ENCODE measurements at regions not wholly inside any gene's neighbourhood (a gene's known extent, or its start where the extent isn't known, plus 50 kb on each side); places are given as distances from the start of the nearest gene placed in this dataset.
"Not testable (repeated sequence)": the region's sequence is repeated elsewhere in the genome, so short reads cannot be mapped to it uniquely, and the experiment has no call there.

DNA sequence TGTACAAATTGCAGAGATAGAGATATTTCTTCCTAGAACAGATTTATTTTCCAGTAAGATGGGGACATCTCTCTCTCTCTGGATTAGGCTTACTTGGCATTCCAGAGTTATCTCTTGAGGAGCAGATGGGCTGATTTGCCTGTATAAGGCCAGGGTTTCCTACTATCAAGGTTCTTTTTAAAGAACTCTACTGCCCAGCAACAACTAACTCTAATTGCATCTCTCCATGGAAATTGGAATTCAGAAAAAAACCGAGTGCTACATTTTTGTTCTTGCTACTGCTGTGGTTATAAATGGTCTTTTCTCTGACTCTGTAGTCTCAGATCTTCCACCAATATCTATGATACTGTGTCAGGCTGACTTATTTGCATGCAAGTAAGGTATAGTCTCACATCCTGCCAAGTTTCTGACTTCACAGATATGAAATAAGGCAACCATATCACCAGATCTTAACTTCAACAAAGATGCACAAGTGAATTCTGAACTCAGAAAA lies 161.1 kb downstream of the CRPPA start:
- ChIA-PET POLR2A (no interaction called here), CTCF (no interaction called here)
- no peak for DNase-seq (ENCODE audit: extremely low spot score)
- TF ChIP-seq TARDBP (IDR thresholded peaks at IDR 0.05) (no peak), LEF1 (IDR thresholded peaks at IDR 0.05; ENCODE audit: borderline replicate concordance) (no peak), ZNF384 (IDR thresholded peaks at IDR 0.05) (no peak), NFRKB (IDR thresholded peaks at IDR 0.05) (no peak), SUZ12 (IDR thresholded peaks at IDR 0.05) (no peak), FOXK2 (IDR thresholded peaks at IDR 0.05) (no peak), FOXM1 (IDR thresholded peaks at IDR 0.05; ENCODE audit: borderline replicate concordance) (no peak), ELF4 (IDR thresholded peaks at IDR 0.05) (no peak), L3MBTL2 (conservative IDR thresholded peaks at IDR 0.05) (no peak), ARNT (IDR thresholded peaks at IDR 0.05) (no peak), FOXA1 (IDR thresholded peaks at IDR 0.05) (no peak), BHLHE40 (IDR thresholded peaks at IDR 0.05; ENCODE audit: borderline replicate concordance) (no peak), SP1 (IDR thresholded peaks at IDR 0.05) (no peak), HDGF (IDR thresholded peaks at IDR 0.05; ENCODE audit: borderline replicate concordance) (no peak), CTBP1 (IDR thresholded peaks at IDR 0.05; ENCODE audit: borderline replicate concordance) (no peak)
- TF ChIP-seq, protein P1, sequence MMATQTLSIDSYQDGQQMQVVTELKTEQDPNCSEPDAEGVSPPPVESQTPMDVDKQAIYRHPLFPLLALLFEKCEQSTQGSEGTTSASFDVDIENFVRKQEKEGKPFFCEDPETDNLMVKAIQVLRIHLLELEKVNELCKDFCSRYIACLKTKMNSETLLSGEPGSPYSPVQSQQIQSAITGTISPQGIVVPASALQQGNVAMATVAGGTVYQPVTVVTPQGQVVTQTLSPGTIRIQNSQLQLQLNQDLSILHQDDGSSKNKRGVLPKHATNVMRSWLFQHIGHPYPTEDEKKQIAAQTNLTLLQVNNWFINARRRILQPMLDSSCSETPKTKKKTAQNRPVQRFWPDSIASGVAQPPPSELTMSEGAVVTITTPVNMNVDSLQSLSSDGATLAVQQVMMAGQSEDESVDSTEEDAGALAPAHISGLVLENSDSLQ (IDR thresholded peaks at IDR 0.05), result no peak

DNA sequence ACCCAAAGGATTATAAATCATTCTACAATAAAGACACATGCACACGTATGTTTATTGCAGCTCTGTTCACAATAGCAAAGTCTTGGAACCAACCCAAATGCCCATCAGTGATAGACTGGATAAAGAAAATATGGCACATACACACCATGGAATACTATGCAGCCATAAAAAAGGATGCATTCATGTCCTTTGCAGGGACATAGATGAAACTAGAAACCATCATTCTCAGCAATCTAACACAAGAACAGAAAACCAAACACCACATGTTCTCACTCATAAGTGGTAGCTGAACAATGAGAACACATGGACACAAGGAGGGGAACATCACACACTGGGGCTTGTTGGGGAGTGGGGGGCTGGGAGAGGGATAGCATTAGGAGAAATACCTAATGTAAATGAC lies 164.9 kb downstream of the CRPPA start:
- DNase-seq (ENCODE audit: extremely low spot score); POLR2A ChIA-PET; CTCF ChIA-PET: not testable (repeated sequence)

DNA sequence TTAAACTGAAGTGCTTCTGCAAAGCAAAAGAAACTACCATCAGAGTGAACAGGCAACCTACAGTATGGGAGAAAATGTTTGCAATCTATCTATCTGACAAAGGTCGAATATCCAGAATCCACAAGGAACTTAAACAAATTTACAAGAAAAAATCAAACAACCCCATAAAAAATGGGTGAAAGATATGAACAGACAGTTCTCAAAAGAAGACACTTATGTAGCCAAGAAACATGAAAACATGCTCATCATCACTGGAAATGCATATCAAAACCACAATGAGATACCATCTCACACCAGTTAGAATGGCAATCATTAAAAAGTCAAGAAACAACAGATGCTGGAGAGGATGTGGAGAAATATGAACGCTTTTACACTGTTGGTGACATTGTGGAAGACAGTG lies 165.4 kb downstream of the CRPPA start:
- DNase-seq (ENCODE audit: extremely low spot score), result not testable (repeated sequence)

DNA sequence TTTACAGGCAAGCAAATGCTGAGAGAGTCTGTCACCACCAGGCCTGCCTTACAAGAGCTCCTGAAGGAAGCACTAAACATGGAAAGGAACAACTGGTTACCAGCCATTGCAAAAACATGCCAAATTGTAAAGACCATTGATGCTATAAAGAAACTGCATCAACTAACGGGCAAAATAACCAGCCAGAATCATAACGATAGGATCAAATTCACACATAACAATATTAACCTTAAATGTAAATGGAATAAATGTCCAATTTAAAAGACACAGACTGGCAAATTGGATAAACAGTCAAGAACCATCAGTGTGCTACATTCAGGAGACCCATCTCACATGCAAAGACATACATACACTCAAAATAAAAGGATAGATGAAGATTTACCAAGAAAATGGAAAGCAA lies 170.7 kb downstream of the CRPPA start:
- CTCF ChIA-PET; DNase-seq (ENCODE audit: extremely low spot score); POLR2A ChIA-PET: not testable (repeated sequence)

More for the DNA sequence above, 165.4 kb downstream of the CRPPA start:
- POLR2A ChIA-PET, CTCF ChIA-PET: not testable (repeated sequence)

DNA sequence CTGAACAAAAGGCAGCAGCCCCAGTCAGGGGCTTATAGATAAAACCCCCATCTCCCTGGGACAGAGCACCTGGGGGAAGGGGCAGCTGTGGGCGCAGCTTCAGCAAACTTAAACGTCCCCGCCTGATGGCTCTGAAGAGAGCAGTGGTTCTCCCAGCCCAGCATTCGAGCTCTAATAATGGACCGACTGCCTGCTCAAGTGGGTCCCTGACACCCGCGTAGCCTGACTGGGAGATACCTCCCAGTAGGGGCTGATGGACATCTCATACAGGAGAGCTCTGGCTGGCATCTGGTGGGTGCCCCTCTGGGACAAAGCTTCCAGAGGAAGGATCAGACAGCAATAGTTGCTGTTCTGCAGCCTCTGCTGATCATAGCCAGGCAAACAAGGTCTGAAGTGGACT lies 172.1 kb downstream of the CRPPA start:
- CTCF ChIA-PET; POLR2A ChIA-PET; DNase-seq (ENCODE audit: extremely low spot score): not testable (repeated sequence)

DNA sequence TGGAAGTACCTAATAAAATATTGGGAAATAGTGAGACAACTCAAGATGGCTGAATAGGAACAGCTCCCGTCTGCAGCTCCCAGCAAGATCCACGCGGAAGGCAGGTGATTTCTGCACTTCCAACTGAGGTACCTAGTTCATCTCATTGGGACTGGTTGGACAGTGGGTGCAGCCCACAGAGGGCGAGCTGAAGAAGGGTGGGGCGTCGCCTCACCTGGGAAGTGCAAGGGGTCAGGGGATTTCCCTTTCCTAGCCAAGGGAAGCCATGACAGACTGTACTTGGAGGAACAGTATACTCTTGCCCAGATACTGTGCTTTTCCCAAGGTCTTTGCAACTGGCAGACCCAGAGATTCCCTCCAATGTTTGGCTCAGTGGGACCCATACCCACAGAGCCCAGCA lies 172.8 kb downstream of the CRPPA start:
- CTCF ChIA-PET, result not testable (repeated sequence)

DNA sequence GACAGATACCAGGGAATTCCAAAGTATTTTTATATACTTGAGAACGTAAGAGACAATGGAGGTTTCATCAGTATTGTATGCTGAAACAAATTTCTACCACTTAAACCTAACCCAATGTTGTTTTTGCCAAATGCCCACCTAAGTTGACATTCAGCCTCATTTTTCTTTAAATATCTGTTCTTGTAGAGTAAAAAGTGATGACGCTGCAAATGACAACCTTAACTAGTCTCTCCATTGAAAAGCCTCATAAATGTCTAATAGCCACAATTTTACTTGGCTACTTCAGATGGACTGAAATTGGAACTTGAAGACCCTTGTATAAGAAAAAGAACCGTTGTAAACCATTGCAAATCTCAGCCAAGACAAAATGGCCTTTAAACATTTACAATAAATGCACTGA lies 176.9 kb downstream of the CRPPA start:
- ChIA-PET CTCF (no interaction called here), POLR2A (no interaction called here)
- no peak for DNase-seq (ENCODE audit: extremely low spot score)
- TF ChIP-seq L3MBTL2 (conservative IDR thresholded peaks at IDR 0.05) (no peak), FOXA1 (IDR thresholded peaks at IDR 0.05) (no peak), FOXK2 (IDR thresholded peaks at IDR 0.05) (no peak), BHLHE40 (IDR thresholded peaks at IDR 0.05; ENCODE audit: borderline replicate concordance) (no peak), ZNF384 (IDR thresholded peaks at IDR 0.05) (no peak), SUZ12 (IDR thresholded peaks at IDR 0.05) (no peak), ARNT (IDR thresholded peaks at IDR 0.05) (no peak), SP1 (IDR thresholded peaks at IDR 0.05) (no peak), NFRKB (IDR thresholded peaks at IDR 0.05) (no peak), LEF1 (IDR thresholded peaks at IDR 0.05; ENCODE audit: borderline replicate concordance) (no peak)

More for the DNA sequence above, 172.8 kb downstream of the CRPPA start:
- DNase-seq (ENCODE audit: extremely low spot score); POLR2A ChIA-PET: not testable (repeated sequence)

DNA sequence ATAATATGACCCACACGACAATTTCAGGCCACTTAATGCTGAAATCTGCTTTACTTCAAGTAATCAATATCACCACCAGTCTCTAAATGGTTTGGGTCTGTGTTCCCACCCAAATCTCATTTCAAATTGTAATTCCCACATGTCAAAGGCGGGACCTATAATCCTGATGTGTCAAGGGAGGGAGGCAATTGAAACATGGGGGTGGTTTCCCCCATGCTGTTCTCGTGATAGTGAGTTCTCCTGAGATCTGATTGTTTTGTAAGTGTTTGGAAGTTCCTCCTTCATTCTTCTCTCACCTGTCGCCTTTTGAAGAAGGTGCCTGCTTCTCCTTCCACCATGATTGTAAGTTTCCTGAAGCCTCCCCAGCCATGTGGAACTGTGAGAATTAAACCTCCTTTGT lies 178.4 kb downstream of the CRPPA start:
- DNase-seq (ENCODE audit: extremely low spot score), result no peak
- TF ChIP-seq BHLHE40 (IDR thresholded peaks at IDR 0.05; ENCODE audit: borderline replicate concordance), result no peak
- no peak for TF ChIP-seq FOXM1 (IDR thresholded peaks at IDR 0.05; ENCODE audit: borderline replicate concordance)
- TF ChIP-seq NFRKB (IDR thresholded peaks at IDR 0.05), result no peak
- no peak for TF ChIP-seq CTBP1 (IDR thresholded peaks at IDR 0.05; ENCODE audit: borderline replicate concordance)
- TF ChIP-seq SP1 (IDR thresholded peaks at IDR 0.05), result no peak
- no peak for TF ChIP-seq L3MBTL2 (conservative IDR thresholded peaks at IDR 0.05)
- no peak for TF ChIP-seq ZNF384 (IDR thresholded peaks at IDR 0.05)
- TF ChIP-seq FOXK2 (IDR thresholded peaks at IDR 0.05), result no peak
- no peak for TF ChIP-seq SUZ12 (IDR thresholded peaks at IDR 0.05)
- TF ChIP-seq ELF4 (IDR thresholded peaks at IDR 0.05), result no peak
- TF ChIP-seq ARNT (IDR thresholded peaks at IDR 0.05), result no peak
- TF ChIP-seq, protein P1 (IDR thresholded peaks at IDR 0.05), result no peak
- POLR2A ChIA-PET, result no interaction called here
- CTCF ChIA-PET, result no interaction called here

DNA sequence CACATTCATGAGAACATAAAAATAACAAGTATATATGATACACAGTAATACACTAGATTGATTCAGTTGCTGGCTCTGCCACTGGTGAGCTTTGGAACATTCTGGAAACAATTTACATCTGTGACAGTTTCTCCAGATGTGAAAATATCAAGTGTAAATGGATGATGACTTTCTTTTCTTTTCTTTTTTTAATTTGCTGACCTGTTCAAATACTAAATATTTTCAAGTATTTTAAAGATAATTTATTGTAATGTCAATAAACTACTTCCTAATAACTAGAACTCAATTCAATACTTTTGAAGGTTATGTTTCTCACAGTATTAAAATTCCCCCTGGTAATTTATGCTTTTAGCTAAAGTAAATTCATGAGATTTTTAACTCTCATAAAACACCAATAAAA lies 180.3 kb downstream of the CRPPA start:
- POLR2A ChIA-PET, result no interaction called here
- TF ChIP-seq ARNT (IDR thresholded peaks at IDR 0.05), result no peak
- no peak for TF ChIP-seq TARDBP (IDR thresholded peaks at IDR 0.05)
- TF ChIP-seq LEF1 (IDR thresholded peaks at IDR 0.05; ENCODE audit: borderline replicate concordance), result no peak
- no peak for TF ChIP-seq HDGF (IDR thresholded peaks at IDR 0.05; ENCODE audit: borderline replicate concordance)
- TF ChIP-seq, protein P1 (IDR thresholded peaks at IDR 0.05), result no peak
- no peak for TF ChIP-seq NFRKB (IDR thresholded peaks at IDR 0.05)
- TF ChIP-seq L3MBTL2 (conservative IDR thresholded peaks at IDR 0.05), result no peak
- no peak for TF ChIP-seq ZNF384 (IDR thresholded peaks at IDR 0.05)
- TF ChIP-seq FOXM1 (IDR thresholded peaks at IDR 0.05; ENCODE audit: borderline replicate concordance), result no peak
- no peak for TF ChIP-seq CTBP1 (IDR thresholded peaks at IDR 0.05; ENCODE audit: borderline replicate concordance)
- no peak for TF ChIP-seq SP1 (IDR thresholded peaks at IDR 0.05)
- TF ChIP-seq ELF4 (IDR thresholded peaks at IDR 0.05), result no peak
- no peak for TF ChIP-seq BHLHE40 (IDR thresholded peaks at IDR 0.05; ENCODE audit: borderline replicate concordance)
- TF ChIP-seq FOXK2 (IDR thresholded peaks at IDR 0.05), result no peak
- no peak for TF ChIP-seq FOXA1 (IDR thresholded peaks at IDR 0.05)
- no peak for TF ChIP-seq SUZ12 (IDR thresholded peaks at IDR 0.05)
- no peak for DNase-seq (ENCODE audit: extremely low spot score)
- CTCF ChIA-PET, result no interaction called here
